ENCODE measurements at regions not wholly inside any gene's neighbourhood (a gene's known extent, or its start where the extent isn't known, plus 50 kb on each side); places are given as distances from the start of the nearest gene placed in this dataset.
"Not testable (repeated sequence)": the region's sequence is repeated elsewhere in the genome, so short reads cannot be mapped to it uniquely, and the experiment has no call there.

DNA sequence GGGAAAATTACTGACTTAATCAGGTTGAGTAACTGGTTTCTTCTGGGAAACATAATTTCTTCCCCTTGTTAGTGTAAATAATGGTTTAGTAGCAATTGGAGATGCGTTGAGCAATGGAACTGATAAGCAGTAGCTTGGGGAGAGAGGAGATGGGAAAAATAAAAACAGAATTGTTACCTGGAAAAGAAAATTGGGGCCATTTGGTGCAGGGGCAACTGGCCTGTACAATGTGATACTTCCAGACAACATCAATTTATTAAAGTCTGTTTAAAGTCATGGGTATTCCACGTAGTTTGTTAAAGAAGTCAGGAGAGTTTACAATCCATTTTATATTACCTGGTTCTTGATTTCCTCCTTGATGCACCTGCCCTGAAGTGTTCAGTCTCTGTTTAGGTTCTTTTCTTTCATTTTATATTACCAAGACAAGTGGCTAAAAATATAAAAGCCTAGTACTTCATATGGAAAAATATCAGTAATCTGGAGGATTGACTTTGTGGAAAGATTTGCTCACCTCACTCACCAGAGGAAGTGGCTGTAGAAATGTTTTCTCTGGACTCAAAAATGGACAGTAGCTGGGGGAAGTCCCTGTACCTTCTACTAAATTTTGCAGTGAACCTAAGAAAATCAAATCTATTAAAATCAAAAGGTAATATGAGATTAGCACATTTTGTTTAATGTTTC lies 161.0 kb downstream of the DDX1 start:
- no peak for DNase-seq (ENCODE audit: low read depth, low spot score)

DNA sequence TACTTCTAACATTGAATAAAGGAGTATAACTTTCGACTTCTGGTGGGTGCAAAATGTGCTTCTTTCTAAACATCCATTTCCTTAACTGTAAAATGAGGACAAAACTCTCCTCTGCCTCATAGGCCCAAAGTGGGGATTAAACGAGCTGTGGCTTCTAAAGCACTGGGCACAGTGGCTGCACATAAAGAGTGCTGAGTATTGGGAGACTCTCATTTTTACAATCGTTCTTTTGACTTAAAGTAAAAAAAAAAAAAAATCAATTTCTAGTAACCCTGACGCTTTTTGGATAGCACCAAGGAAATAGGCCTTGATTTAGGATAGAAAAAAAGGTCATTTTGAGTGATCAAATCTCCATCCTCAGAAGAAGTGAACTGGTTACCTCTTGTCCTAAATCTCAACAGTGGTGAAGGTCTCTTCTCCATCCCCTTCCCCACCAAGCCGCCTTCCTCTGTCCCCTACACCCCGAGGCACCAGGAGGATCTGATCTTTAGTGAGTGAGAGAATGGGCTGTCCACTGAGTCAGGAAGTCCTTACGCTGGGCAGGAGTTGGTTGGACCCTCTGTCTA lies 161.6 kb downstream of the DDX1 start:
- DNase-seq (ENCODE audit: low read depth, low spot score): no peak

DNA sequence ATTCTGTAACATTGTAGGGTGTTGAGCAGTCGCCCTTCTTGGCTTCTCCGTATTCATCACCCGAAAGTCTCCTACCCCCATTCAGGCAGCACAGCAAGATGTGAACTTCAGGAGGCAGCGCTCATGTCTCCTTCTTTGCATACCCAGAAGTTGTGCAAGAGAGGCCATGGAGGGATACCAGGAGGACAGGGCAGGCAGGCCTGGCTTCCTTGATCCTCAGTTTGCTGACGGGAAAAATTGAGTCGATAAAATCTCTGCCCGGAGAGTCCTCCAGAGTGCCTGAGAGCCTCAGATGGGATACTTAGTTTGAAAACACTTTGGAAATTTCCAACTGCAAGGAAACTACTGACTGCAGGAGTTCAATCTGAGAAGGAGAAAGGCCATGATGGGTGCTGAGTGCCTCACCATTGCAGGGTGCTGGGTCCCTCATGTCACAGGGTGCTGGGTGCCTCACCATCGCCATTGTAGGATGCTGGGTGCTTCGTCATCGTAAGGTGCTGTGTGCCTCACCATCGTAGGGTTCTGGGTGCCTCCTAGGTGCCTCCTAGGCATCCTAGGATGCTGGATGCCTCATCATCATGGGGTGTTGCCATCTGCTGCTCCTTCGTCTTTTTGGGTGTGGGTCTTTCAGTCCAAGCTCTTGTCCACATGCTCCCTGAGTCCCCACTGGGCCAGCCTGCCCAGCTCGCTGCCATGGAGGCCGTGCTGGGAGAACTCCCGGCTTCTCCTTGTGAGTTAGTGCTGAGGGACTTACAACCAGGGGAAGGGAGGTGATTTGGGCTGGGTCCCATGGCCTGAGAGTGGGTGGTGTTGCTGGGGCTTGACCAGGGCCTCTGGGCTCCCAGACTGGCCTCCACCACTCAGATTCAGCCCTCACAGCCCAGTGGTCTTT lies 162.4 kb downstream of the DDX1 start:
- no peak for DNase-seq (ENCODE audit: low read depth, low spot score)

DNA sequence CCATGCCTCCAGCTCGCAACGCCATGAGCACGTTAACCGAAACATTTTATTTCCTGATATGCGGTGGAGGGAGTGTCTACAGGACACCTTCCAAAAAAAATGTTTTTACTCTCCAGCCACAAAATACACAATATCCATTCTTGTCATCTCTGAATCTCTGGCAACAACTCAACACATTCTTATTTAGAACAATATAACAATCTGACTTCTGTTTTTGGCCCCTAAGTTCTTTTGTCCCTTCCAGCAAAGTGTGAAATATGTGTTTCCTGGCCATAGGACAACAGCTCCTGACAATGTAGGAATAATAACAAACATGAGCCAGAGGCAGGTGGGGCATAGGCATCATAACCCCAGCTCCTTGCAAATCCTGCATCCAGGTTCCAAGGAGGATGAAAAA lies 163.0 kb downstream of the DDX1 start:
- no peak for DNase-seq (ENCODE audit: low read depth, low spot score)

GRCh38 chr2:15755528-15755927 lies 163.9 kb downstream of the DDX1 start:
- no peak for DNase-seq (ENCODE audit: low read depth, low spot score)

- DNase-seq (ENCODE audit: low read depth, low spot score): no peak
Measured at GRCh38 chr2:15756011-15756550, 164.4 kb downstream of the DDX1 start.

- DNase-seq (ENCODE audit: low read depth, low spot score): peak; percentile 71
Measured at GRCh38 chr2:15756882-15757819, 165.5 kb downstream of the DDX1 start.

GRCh38 chr2:15757820-15758586 lies 166.3 kb downstream of the DDX1 start:
- no peak for DNase-seq (ENCODE audit: low read depth, low spot score)

DNA sequence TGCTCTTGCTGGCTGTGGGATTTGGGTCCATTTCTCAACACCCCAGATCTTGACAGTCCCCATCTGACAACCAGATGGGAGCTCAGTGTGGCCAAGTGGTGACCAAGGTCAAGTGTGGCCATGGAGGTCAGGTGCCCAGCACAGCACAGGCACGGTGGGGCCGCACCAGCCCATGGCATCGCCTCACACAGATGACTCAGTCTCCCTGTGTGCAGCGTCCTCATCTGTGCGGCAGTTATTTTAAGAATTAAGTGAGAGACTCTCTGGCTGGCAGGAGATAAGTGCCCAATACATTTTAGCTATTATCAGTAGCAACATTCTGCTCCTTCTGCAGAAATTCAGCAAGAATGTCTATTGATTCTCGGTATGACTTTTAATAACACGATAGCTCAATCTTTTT lies 167.2 kb downstream of the DDX1 start:
- no peak for DNase-seq (ENCODE audit: low read depth, low spot score)

- no peak for DNase-seq (ENCODE audit: low read depth, low spot score)
Measured at GRCh38 chr2:15759385-15759784, 167.7 kb downstream of the DDX1 start.

- not testable (repeated sequence) for DNase-seq (ENCODE audit: low read depth, low spot score)
Measured at GRCh38 chr2:15759791-15760190, 168.1 kb downstream of the DDX1 start.

GRCh38 chr2:15760232-15760910 lies 168.7 kb downstream of the DDX1 start:
- DNase-seq (ENCODE audit: low read depth, low spot score): no peak

- DNase-seq (ENCODE audit: low read depth, low spot score): no peak
Measured at GRCh38 chr2:15761056-15761455, 169.4 kb downstream of the DDX1 start.

- DNase-seq (ENCODE audit: low read depth, low spot score): no peak
Measured at GRCh38 chr2:15761910-15762309, 170.2 kb downstream of the DDX1 start.

GRCh38 chr2:15762449-15762848 lies 170.8 kb downstream of the DDX1 start:
- DNase-seq (ENCODE audit: low read depth, low spot score): no peak

- DNase-seq (ENCODE audit: low read depth, low spot score): no peak
Measured at GRCh38 chr2:15763106-15763821, 171.6 kb downstream of the DDX1 start.

GRCh38 chr2:15763822-15764682 lies 172.4 kb downstream of the DDX1 start:
- no peak for DNase-seq (ENCODE audit: low read depth, low spot score)

DNA sequence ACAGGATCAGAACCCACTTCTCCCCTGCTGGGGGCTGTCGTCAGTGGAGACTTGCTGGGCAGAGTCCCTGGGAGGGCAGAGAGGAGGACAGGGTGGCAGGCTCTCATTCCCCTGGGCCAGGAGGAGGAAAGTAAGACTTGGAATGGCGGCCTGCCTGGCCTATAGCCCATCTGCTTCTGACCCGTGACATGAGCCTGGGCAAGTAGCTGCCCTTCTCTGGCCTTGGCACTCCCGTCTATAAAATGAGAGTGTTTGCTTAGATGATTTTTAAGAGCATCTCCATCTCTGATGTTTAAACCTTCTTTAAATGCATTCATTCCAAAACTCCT lies 173.0 kb downstream of the DDX1 start:
- DNase-seq (ENCODE audit: low read depth, low spot score): no peak

DNA sequence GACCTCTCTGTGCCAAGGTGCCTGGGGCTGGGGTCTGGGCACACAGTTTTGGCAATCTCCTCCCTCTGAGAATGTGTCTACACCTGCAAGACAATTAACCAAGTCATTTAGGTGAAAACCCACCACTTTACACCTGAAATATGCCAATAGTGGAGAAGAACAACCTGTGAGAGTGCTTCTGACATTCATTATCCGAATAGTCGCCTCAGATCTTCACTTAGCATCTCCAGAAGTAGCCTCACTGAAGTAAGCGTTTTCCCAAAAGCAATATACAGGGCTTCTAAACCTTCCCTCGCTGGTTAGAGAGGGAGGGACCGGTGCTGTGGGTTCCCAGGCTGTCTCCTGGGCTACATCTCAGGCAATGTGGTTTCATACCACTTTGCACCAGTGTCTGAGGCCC lies 173.5 kb downstream of the DDX1 start:
- DNase-seq (ENCODE audit: low read depth, low spot score): no peak

All from ELF-1 (cell line).